H9 (cell line): ENCODE measurements at regions not wholly inside any gene's neighbourhood (a gene's known extent, or its start where the extent isn't known, plus 50 kb on each side); places are given as distances from the start of the nearest gene placed in this dataset.

ENCODE experiments used
- DNase-seq: peaks from one replicate; pipeline ENCODE4 v3.0.0-alpha.2; 2017
- H2AFZ ChIP-seq: one replicate; pipeline ENCODE4 v1.6.1; 2013; ENCODE audit warnings: mild to moderate bottlenecking, low read length, control low read depth, moderate library complexity
- H2AK5ac ChIP-seq: 2 replicates; pipeline ENCODE4 v1.6.1; 2013; ENCODE audit warnings: low read length, control low read depth, mixed read lengths; ENCODE audit not compliant: insufficient read length
- H2BK120ac ChIP-seq: one replicate; pipeline ENCODE4 v1.6.1; 2013; ENCODE audit warnings: low read depth, mild to moderate bottlenecking, low read length, control low read depth, inconsistent platforms; ENCODE audit not compliant: poor library complexity, severe bottlenecking
- H2BK12ac ChIP-seq: 2 replicates; pipeline ENCODE4 v1.6.1; 2013; ENCODE audit warnings: low read length, control low read depth, mixed read lengths, low read depth; ENCODE audit not compliant: insufficient read length
- H2BK15ac ChIP-seq: 2 replicates; pipeline ENCODE4 v1.6.1; 2013; ENCODE audit warnings: low read depth, low read length, control low read depth
- H2BK20ac ChIP-seq: one replicate; pipeline ENCODE4 v1.6.1; 2013; ENCODE audit warnings: low read depth, mild to moderate bottlenecking, low read length, control low read depth, inconsistent platforms; ENCODE audit not compliant: poor library complexity, severe bottlenecking
- H2BK5ac ChIP-seq: 2 replicates; pipeline ENCODE4 v1.6.1; 2013; ENCODE audit warnings: low read length, control low read depth, mixed read lengths; ENCODE audit not compliant: insufficient read length
- H3K14ac ChIP-seq: 2 replicates; pipeline ENCODE4 v1.6.1; 2013; ENCODE audit warnings: low read length, control low read depth; ENCODE audit not compliant: insufficient read depth
- H3K18ac ChIP-seq: 2 replicates; pipeline ENCODE4 v1.6.1; 2013; ENCODE audit warnings: low read depth, mild to moderate bottlenecking, mixed read lengths, low read length, control low read depth; ENCODE audit not compliant: insufficient read length
- H3K23ac ChIP-seq: 2 replicates; pipeline ENCODE4 v1.6.1; 2013; ENCODE audit warnings: low read length, control low read depth, mixed read lengths, low read depth; ENCODE audit not compliant: insufficient read length
- H3K23me2 ChIP-seq: 2 replicates; pipeline ENCODE4 v1.6.1; 2013; ENCODE audit warnings: low read depth, mild to moderate bottlenecking, mixed read lengths, low read length, control low read depth; ENCODE audit not compliant: insufficient read length, poor library complexity, severe bottlenecking
- H3K27ac ChIP-seq: 2 replicates; pipeline ENCODE4 v1.5.1; 2013; ENCODE audit warnings: low read length, control low read depth, mixed read lengths, low read depth; ENCODE audit not compliant: insufficient read length
- H3K27me3 ChIP-seq: 2 replicates; pipeline ENCODE4 v1.6.1; 2013; ENCODE audit warnings: low read length, control low read depth, inconsistent platforms; ENCODE audit not compliant: insufficient read depth
- H3K4ac ChIP-seq: 2 replicates; pipeline ENCODE4 v1.6.1; 2013; ENCODE audit warnings: low read depth, mild to moderate bottlenecking, control low read depth, inconsistent platforms, low read length, moderate library complexity
- H3K4me1 ChIP-seq: 2 replicates; pipeline ENCODE4 v1.6.1; 2013; ENCODE audit warnings: low read length, control low read depth, inconsistent platforms; ENCODE audit not compliant: insufficient read depth
- H3K4me2 ChIP-seq: 2 replicates; pipeline ENCODE4 v1.6.1; 2013; ENCODE audit warnings: low read length, control low read depth, mixed read lengths; ENCODE audit not compliant: insufficient read length, insufficient read depth
- H3K56ac ChIP-seq: 2 replicates; pipeline ENCODE4 v1.6.1; 2013; ENCODE audit warnings: low read depth, mild to moderate bottlenecking, mixed read lengths, low read length, control low read depth; ENCODE audit not compliant: insufficient read length
- H3K79me1 ChIP-seq: 2 replicates; pipeline ENCODE4 v1.6.1; 2013; ENCODE audit warnings: low read depth, mild to moderate bottlenecking, moderate library complexity, low read length, control low read depth, inconsistent platforms; ENCODE audit not compliant: insufficient read depth, poor library complexity, severe bottlenecking
- H3K79me2 ChIP-seq: 2 replicates; pipeline ENCODE4 v1.6.1; 2013; ENCODE audit warnings: low read length, control low read depth, inconsistent platforms; ENCODE audit not compliant: insufficient read depth
- H3K9ac ChIP-seq: 2 replicates; pipeline ENCODE4 v1.6.1; 2013; ENCODE audit warnings: low read length, control low read depth, mixed read lengths; ENCODE audit not compliant: insufficient read length; ENCODE audit errors: extremely low read depth
- H3K9me3 ChIP-seq: one replicate; pipeline ENCODE4 v1.6.1; 2013; ENCODE audit warnings: low read depth, low read length, inconsistent platforms; ENCODE audit not compliant: control insufficient read depth
- H3T11ph ChIP-seq: one replicate; pipeline ENCODE4 v1.6.1; 2013; ENCODE audit warnings: mild to moderate bottlenecking, low read length, control low read depth, inconsistent platforms
- H4K20me1 ChIP-seq: one replicate; pipeline ENCODE4 v1.6.1; 2013; ENCODE audit not compliant: control insufficient read depth, insufficient read length, insufficient read depth
- H4K5ac ChIP-seq: 2 replicates; pipeline ENCODE4 v1.6.1; 2013; ENCODE audit warnings: low read depth, mild to moderate bottlenecking, mixed read lengths, low read length, control low read depth; ENCODE audit not compliant: insufficient read length
- H4K8ac ChIP-seq: replicated peaks from 2 replicates; pipeline ENCODE4 v1.6.1; 2013; ENCODE audit warnings: low read length, control low read depth, mixed read lengths, low read depth; ENCODE audit not compliant: insufficient read length
- H4K91ac ChIP-seq: 2 replicates; pipeline ENCODE4 v1.6.1; 2013; ENCODE audit warnings: low read depth, mild to moderate bottlenecking, moderate library complexity, mixed read lengths, low read length, control low read depth; ENCODE audit not compliant: insufficient read length
- H3K27ac Mint-ChIP-seq, 3 experiments: 2 replicates in 2 of 3; 3 replicates in 1 of 3; pipeline ENCODE4 v1.8.0; 2020 to 2021; ENCODE audit warnings: mixed read lengths in 3 of 3, mild to moderate bottlenecking in 1 of 3, moderate library complexity in 1 of 3
- H3K27me3 Mint-ChIP-seq: 2 replicates; pipeline ENCODE4 v1.8.0; 2021; ENCODE audit warnings: low read depth, mild to moderate bottlenecking, moderate library complexity, mixed read lengths
- H3K36me3 Mint-ChIP-seq, 3 experiments: 2 replicates in 2 of 3; 3 replicates in 1 of 3; pipeline ENCODE4 v1.8.0; 2020 to 2021; ENCODE audit warnings: low read depth in 3 of 3, mixed read lengths in 3 of 3; ENCODE audit not compliant: insufficient read depth in 1 of 3
- H3K4me1 Mint-ChIP-seq, 2 experiments: 2 replicates each; pipeline ENCODE4 v1.8.0; 2020; ENCODE audit warnings: mixed read lengths in 2 of 2
- H3K4me3 Mint-ChIP-seq, 2 experiments: 2 replicates in 1 of 2; 3 replicates in 1 of 2; pipeline ENCODE4 v1.8.0; 2020 to 2021; ENCODE audit warnings: mild to moderate bottlenecking in 2 of 2, mixed read lengths in 2 of 2, moderate library complexity in 1 of 2
- H3K9me3 Mint-ChIP-seq, 2 experiments: 2 replicates in 1 of 2; 3 replicates in 1 of 2; pipeline ENCODE4 v1.8.0; 2020; ENCODE audit warnings: mild to moderate bottlenecking in 2 of 2, mixed read lengths in 2 of 2, moderate library complexity in 1 of 2
- CTCF ChIP-seq: fragments of 200-600 bp; sonication (generic); conservative IDR thresholded peaks from 3 replicates; pipeline ENCODE4 v1.8.0; 2021; ENCODE audit warnings: antibody characterized with exemption, mild to moderate bottlenecking

- Histone ChIP-seq H3K4me2 (no peak overlapping the region), H3K4ac (no peak overlapping the region), H3K56ac (no peak overlapping the region), H3K27me3 (no peaks in the 10 kb centered on the region), H4K20me1 (no peaks in the 10 kb centered on the region), H3K79me2 (no peaks in the 10 kb centered on the region), H2BK120ac (no peak overlapping the region), H3K27ac (no peak overlapping the region), H3K23ac (no peak overlapping the region), H3K18ac (no peak overlapping the region), H2AK5ac (no peak overlapping the region), H4K91ac (no peak overlapping the region), H2BK15ac (no peak overlapping the region), H3K23me2 (no peaks in the 10 kb centered on the region), H4K8ac (no peak overlapping the region), H3K4me1 (no peaks in the 10 kb centered on the region), H4K5ac (no peak overlapping the region), H3T11ph (no peak overlapping the region), H3K14ac (no peak overlapping the region), H3K9ac (no peak overlapping the region), H2BK12ac (no peak overlapping the region), H3K9me3 (no peaks in the 10 kb centered on the region), H3K79me1 (no peaks in the 10 kb centered on the region), H2BK20ac (no peak overlapping the region), H2BK5ac (no peak overlapping the region), H2AFZ (no peak overlapping the region)
- Mint-ChIP-seq H3K9me3 (peaks cover 7 to 12% of the 10 kb centered on the region in 2 experiments; a peak in 3 of 5 replicates), H3K4me1 (no peaks in the 10 kb centered on the region), H3K27ac (no peak overlapping the region), H3K4me3 (no peak overlapping the region), H3K27me3 (no peaks in the 10 kb centered on the region), H3K36me3 (peaks cover 3 to 9% (median 5%) of the 10 kb centered on the region in 3 experiments; a peak in 5 of 7 replicates)
- no peak for DNase-seq
- no peak for TF ChIP-seq CTCF
Measured at GRCh38 chr2:33949371-33949770, 350.3 kb upstream of the FAM98A start.
